Renal pelvis (tissue), 1 donor: ENCODE measurements at regions not wholly inside any gene's neighbourhood (a gene's known extent, or its start where the extent isn't known, plus 50 kb on each side); places are given as distances from the start of the nearest gene placed in this dataset.
"Not testable (repeated sequence)": the region's sequence is repeated elsewhere in the genome, so short reads cannot be mapped to it uniquely, and the experiment has no call there.

Source experiments
- DNase-seq: peaks from one replicate; pipeline ENCODE4 v3.0.0-alpha.2; 2013

DNA sequence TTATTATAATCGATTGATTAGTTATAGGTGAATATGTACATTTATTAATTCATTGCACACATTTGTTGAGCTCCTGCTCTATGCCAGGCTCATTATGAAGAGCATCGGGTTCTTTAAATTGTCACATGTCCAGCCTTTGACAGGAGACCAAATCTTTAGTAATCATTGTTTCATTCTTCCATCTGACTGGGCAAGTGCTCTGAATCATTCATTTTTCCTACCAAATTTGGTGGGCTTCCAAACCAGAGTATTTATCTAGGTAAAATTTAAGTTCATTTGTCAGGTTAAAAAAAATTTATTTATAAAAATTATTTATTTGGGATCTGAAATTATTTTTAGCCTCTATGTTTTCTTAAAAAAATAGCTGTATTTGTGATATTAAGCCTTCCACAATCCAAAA, 404.9 kb upstream of the MMS22L start:
- no peak for DNase-seq

GRCh38 chr6:97689078-97689754, 406.2 kb upstream of the MMS22L start:
- no peak for DNase-seq

DNA sequence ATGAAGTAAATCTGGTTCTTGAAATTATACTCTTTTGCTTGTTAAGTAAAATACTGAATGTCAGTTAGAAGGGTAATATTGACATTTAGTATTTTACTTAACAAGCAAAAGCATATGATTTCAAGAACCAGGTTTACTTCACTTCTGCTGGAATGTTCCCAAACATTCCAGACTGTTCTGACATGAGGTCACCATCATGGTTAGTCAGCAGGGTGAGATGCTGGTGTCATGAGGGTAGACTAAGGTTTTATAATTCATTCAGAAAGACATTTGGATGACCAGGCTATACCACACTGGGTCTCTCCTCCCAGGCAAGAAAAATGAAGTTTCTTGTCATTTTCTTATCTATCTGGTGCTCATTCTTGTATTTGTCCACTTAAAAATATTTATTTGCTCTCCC, 414.4 kb upstream of the MMS22L start:
- DNase-seq = no peak

DNA sequence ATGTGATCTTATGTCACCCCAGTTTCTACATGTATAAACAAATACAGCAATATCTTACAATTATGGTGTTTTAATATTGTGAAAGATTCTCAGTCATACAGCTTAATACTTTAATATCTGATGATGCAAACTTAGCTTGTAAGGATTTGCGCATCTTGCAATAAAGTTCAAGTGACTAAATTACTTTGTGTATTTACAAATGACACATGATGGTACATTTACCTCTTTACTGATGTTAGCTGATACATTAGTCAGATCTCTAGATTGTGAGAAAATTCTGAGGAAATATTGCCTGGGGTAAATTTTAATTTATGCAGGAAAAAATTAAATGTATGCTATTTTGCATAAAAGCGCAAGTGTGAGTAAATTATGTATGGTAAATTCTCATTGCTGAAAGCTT, 418.8 kb upstream of the MMS22L start:
- DNase-seq = no peak

- DNase-seq = no peak
These were observed 419.2 kb upstream of the MMS22L start for GRCh38 chr6:97702248-97702647.

DNA sequence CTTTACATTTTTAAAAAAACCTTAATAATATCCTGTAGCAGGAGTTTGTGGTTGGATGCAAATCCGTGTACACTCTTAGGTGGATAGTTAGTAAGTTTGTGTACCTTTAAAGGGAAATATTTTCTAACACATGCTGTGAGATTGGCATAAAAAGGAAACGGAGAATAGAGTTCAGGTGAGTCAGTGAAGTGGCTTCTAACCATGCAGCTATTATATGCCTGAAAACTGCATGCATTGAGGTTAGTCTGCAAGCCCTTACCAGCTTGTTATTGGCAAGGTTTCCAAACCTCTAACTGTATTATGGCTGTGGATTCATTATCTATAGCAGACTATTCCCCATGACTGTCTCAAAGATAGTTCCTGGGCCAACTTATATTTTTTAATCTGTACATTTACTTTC, 420.6 kb upstream of the MMS22L start:
- no peak for DNase-seq

DNA sequence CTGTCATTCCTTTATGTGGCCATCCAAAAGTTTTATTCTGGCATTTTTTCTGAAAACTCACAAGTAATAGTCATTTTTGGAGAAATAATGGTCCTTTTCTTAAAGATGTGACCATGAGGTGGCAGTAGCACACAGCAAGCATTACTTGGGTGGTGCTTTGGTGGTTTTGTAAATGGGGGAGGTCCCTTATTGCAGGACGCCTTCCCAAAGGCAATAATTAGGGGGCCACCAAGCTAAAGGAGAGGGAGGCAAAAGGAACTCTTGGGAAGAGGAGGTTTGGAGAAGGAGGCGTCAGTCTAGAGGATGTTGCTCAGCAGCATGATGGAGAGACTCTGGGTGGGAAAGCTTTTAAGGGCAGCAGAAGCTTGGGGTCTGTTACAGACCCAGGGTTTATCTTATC, 422.6 kb upstream of the MMS22L start:
- DNase-seq = no peak

GRCh38 chr6:97712751-97713150, 429.7 kb upstream of the MMS22L start:
- DNase-seq = no peak

GRCh38 chr6:97714772-97715171, 431.8 kb upstream of the MMS22L start:
- DNase-seq = no peak

DNA sequence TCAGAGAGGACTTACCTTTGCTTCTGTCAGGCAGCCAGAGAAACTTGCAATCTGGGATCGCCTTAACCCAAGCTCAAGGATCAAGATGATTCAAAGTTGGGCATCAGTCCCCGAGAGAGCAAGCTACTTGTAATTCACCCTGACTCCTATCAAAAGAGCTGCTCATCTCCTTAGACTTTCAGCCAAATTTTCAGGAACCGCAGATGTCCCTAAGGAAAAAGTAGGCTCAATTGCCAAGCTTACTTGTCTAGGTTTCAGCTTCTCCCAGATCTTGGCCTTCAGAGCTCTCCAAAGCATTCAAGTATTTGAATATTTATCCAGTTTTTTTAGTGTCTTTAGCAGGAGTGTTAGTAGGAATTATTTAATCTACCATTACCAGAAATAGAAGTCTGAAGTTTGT, 434.1 kb upstream of the MMS22L start:
- DNase-seq = no peak

DNA sequence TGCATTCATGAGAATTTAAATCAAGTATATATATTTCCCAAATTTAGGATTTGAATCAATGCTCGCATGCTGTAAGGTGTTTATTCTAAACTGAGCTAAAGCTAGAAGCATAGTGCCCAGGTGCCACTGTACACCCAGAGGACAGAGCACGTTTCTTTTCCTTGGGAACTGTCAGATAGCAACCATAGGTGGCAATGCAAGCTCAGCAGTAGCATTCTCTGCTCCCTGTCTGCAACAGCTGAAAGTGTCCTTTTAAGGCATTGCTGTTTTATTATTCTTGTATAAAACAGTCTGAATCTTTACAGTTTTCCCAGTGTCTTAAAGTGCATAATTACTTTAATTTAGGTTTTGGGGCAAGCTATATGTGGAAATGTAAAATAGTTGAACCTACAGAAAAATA, 443.4 kb upstream of the MMS22L start:
- DNase-seq = peak; percentile 0

- DNase-seq = no peak
These were observed 449.0 kb upstream of the MMS22L start for GRCh38 chr6:97732045-97732444.

DNA sequence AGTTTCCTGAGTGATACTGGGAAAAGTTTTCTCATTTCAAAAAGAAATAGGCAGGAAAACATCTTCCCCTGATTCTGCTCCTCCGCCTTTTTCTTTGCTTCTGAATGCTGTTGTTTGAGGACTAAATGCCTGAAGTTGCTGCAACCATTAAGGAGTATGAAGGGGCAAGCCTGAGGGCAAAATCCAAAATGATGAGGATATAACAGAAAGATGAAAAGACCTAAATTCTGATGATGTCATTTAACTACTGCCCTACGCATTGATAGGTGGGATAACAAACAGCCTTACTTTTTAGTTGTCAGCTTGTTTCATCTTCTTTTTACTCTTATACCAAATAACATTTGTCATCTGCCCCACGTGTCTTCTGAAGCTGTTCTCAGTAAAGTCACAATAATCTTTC, 474.6 kb upstream of the MMS22L start:
- DNase-seq = no peak

DNA sequence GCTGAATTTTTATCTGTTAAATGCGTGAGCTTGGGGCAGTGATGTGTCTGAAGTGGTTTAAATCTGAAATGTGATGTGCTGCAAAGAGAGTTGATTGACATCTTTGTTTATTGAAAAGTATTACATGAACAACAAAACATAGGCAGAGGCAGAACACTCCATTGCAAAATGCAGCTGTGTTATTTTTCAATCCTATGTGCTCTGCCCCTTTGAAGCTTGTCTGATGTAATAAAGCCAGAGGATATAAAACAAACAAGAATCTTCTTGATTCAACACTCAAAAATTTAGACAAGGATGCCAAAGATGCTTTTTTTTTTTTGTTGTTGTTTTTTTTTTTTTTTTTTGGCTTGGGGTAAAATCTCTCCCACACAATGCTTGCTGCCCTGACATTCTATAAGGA, 482.4 kb upstream of the MMS22L start:
- DNase-seq = no peak

DNA sequence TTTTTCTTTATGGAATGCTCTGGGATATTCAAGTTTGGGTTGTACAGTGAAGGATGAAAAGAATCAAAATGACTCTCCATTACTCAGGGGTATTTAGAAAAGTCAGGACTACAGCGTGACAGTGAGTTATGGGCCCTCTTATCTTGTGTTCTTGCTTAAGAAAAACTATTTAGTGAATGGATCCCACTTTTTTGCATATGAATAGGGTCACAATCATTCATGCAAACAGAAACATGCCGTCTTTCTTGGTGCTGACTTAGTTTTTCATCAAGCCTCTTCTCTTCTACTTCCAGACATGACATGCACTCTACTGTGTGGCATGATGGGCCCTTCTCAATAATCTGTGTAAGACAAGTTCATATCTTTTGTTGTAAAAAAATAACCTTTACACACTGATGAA, 488.4 kb upstream of the MMS22L start:
- no peak for DNase-seq

DNA sequence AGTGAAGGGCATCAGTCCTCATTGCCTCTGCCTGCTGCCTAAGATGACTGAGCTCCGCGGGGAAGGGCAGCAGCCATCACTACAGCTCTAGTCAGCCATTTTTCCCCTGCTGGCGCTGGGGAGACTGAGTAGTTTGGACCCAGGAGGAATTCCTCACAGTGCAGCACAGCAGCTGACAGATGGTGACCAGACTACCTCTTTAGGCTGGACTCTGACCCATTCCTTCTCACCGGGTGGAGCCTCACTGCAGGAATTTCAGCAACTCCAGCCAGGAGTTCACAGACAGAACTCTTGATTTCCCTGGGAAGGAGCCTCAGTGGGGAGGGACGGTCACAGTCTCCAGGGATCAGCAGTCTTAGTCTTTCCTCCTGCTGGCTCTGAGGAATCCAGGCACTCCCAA, 492.0 kb upstream of the MMS22L start:
- DNase-seq = no peak

- DNase-seq = no peak
These were observed 495.4 kb upstream of the MMS22L start for GRCh38 chr6:97778290-97779038.

- not testable (repeated sequence) for DNase-seq
These were observed 496.2 kb upstream of the MMS22L start for GRCh38 chr6:97779039-97779766.

DNA sequence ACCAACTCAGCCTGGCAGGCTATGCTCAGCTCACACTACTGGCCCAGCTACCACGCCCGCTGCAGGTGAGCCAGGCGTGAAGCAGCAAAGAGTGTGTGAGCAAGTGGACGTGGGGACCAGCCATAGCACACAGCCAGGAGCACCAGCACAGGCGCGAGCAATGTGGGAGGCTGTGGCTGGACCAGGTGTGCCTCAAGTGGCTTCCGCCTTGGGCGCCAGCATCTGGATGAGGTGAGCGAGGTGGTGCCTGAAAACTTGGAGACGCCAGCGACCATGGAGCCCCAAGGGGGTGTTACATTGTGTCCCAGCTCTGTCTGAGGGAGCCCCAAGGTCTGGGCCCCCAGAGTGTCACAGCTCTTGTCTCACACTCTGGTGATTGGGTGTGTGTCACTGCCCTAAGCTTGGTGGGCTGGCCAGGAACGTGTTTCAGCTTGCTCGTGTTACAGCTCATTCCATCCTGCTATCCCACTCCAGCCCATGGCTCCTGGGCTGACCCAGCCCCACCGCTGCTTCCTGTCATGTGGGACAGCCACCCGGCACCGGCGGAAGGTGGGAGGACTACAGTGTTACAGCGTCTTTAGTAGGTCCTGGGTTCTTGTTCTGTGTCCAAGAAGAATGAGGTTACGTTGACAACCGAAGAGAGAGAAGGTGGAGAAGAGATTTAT, 508.0 kb upstream of the MMS22L start:
- no peak for DNase-seq

DNA sequence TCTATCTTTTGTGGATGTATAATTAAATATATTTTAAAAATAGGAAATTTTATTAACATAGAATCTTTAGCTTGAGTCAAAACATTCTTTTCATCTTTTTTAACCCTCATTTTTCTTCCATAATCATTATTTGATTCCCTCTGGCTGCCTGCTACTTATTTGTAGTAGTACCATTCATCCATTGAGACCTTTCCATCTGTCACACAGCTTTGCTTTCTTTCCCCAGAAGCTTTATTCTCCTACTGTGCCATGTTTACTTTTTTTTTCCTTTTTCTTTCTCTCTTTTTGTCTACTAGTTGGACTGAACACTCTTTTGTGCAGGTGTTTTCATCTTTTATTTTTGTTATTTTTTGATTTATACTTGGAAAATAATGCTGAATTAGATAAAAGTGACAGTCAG, 522.6 kb upstream of the MMS22L start:
- DNase-seq = no peak

GRCh38 chr6:97812940-97813339, 529.9 kb upstream of the MMS22L start:
- no peak for DNase-seq

GRCh38 chr6:97813889-97814567, 531.0 kb upstream of the MMS22L start:
- no peak for DNase-seq
